Right lobe of liver (tissue), 4 donors: ENCODE measurements at regions not wholly inside any gene's neighbourhood (a gene's known extent, or its start where the extent isn't known, plus 50 kb on each side); places are given as distances from the start of the nearest gene placed in this dataset.

ENCODE experiments used
- POLR2A ChIP-seq: fragments of 450-650 bp; IDR thresholded peaks from one replicate; pipeline ENCODE4 v1.6.1; 2017; ENCODE audit warnings: antibody characterized with exemption, mild to moderate bottlenecking
- TF ChIP-seq, protein P1 (sequence below), 4 donors: fragments of 200-600 bp in 3 of 4; fragments of 450-650 bp in 1 of 4; IDR thresholded peaks; one replicate each; pipeline versions ENCODE4 v1.5.1 to v1.8.0; 2016 to 2022; ENCODE audit warnings: antibody characterized with exemption in 4 of 4, mild to moderate bottlenecking in 2 of 4
- donor health status: DM: no; HTN: no; CAD: no.
- donor health status: DM: no; HTN: no; CAD: no.
- donor health status: DM: no; HTN: yes; CAD: no.

- TF ChIP-seq, protein P1, sequence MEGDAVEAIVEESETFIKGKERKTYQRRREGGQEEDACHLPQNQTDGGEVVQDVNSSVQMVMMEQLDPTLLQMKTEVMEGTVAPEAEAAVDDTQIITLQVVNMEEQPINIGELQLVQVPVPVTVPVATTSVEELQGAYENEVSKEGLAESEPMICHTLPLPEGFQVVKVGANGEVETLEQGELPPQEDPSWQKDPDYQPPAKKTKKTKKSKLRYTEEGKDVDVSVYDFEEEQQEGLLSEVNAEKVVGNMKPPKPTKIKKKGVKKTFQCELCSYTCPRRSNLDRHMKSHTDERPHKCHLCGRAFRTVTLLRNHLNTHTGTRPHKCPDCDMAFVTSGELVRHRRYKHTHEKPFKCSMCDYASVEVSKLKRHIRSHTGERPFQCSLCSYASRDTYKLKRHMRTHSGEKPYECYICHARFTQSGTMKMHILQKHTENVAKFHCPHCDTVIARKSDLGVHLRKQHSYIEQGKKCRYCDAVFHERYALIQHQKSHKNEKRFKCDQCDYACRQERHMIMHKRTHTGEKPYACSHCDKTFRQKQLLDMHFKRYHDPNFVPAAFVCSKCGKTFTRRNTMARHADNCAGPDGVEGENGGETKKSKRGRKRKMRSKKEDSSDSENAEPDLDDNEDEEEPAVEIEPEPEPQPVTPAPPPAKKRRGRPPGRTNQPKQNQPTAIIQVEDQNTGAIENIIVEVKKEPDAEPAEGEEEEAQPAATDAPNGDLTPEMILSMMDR (IDR thresholded peaks at IDR 0.05) = no peak
- TF ChIP-seq POLR2A = no peak
Measured at GRCh38 chr10:10067644-10068043, 950.0 kb upstream of the CELF2 start.
